HEK293T (cell line): ENCODE measurements at regions not wholly inside any gene's neighbourhood (a gene's known extent, or its start where the extent isn't known, plus 50 kb on each side); places are given as distances from the start of the nearest gene placed in this dataset.

Source experiments
- BHLHE40 ChIP-seq: fragments of 450-650 bp; IDR thresholded peaks from 2 replicates; pipeline ENCODE4 v1.6.1; 2016; ENCODE audit warnings: mild to moderate bottlenecking, moderate library complexity, borderline replicate concordance
- CTBP1 ChIP-seq: fragments of 450-650 bp; IDR thresholded peaks from 2 replicates; pipeline ENCODE4 v1.6.1; 2016; ENCODE audit warnings: borderline replicate concordance
- HDGF ChIP-seq: fragments of 450-650 bp; IDR thresholded peaks from 2 replicates; pipeline ENCODE4 v1.6.1; 2017; ENCODE audit warnings: antibody characterized with exemption, borderline replicate concordance
- LEF1 ChIP-seq: fragments of 450-650 bp; IDR thresholded peaks from 2 replicates; pipeline ENCODE4 v1.6.1; 2017; ENCODE audit warnings: mild to moderate bottlenecking, borderline replicate concordance
- SP1 ChIP-seq: fragments of 450-650 bp; IDR thresholded peaks from 2 replicates; pipeline ENCODE4 v1.6.1; 2017

GRCh38 chr2:2727876-2728511, 396.9 kb upstream of the MYT1L start:
- TF ChIP-seq LEF1, result no peak
- no peak for TF ChIP-seq BHLHE40
- TF ChIP-seq SP1, result no peak
- no peak for TF ChIP-seq CTBP1
- TF ChIP-seq HDGF, result no peak
